ENCODE measurements at regions not wholly inside any gene's neighbourhood (a gene's known extent, or its start where the extent isn't known, plus 50 kb on each side); places are given as distances from the start of the nearest gene placed in this dataset.

DNA sequence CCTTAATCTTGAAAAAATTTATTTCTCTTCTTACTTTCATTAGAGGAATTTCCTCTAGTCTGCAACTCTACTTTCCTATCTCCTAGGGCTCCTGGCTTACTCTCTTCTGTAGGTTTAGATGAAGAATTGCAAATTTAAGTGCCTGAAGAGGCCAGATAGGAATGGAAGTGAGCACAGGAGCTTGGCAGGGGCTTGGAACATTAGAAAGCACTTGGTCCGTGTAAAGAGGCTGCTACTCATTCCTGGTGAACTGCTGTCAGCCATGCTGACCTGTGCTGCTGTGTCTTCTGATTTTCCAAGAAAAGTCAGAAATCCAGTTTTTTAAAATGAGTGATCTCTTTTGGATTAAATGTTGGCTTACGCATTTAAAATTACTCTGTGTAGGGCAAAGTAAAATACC is 210.9 kb upstream of the CLINT1 start:
- no peaks in the 10 kb centered on the region for H3K9me3 Mint-ChIP-seq

DNA sequence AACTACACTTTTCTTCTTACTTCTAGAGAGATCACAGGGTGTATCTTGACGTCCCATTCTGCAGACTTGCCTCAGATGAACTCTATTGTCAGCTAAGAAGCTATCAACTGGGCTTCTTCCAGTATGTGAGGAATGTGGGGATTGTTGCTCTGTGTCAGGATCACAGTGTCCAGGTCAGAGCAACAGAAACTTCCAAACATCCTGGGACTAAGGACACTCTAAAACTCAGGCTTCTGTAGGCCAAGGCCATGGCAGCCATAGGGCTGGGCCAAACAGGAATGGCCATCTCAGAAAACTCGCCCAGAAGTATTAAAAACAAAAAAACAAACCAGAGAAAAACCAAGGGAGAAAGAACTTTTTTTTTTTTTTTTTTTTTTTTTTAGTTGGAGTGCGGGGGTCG is 210.0 kb upstream of the CLINT1 start:
- H3K27ac Mint-ChIP-seq, result no peak overlapping the region

More for the DNA sequence above, 210.9 kb upstream of the CLINT1 start:
- H3K27me3 Mint-ChIP-seq, result no peaks in the 10 kb centered on the region
- H3K4me3 Mint-ChIP-seq, result no peak overlapping the region
- no peaks in the 10 kb centered on the region for H3K4me1 Mint-ChIP-seq
- no peak overlapping the region for H3K27ac Mint-ChIP-seq
- ATAC-seq, result no peak
- H3K36me3 Mint-ChIP-seq, result no peaks in the 10 kb centered on the region

DNA sequence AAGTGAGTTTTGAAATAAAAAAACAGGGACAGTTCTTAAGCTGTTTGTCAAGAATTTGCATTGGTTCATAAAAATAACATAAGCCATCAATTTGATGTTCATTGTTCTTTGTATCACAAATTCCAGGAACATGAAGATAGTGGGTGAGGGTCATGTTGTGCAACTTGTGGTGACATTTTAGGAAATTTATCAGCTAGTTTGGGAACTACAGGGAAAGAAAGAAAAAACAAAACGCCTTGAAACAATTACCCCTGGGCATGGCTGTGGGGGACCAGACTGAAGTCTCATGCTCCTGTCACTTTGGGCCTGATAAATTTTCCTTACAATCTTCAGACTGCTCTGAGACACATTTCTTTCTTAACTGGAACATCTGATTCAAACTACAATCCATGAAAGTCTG is 207.1 kb upstream of the CLINT1 start:
- no peaks in the 10 kb centered on the region for H3K4me1 Mint-ChIP-seq
- no peak overlapping the region for H3K27ac Mint-ChIP-seq
- no peak overlapping the region for H3K4me3 Mint-ChIP-seq
- H3K9me3 Mint-ChIP-seq, result no peaks in the 10 kb centered on the region
- peaks cover 13% of the 10 kb centered on the region for H3K27me3 Mint-ChIP-seq
- ATAC-seq, result no peak
- no peaks in the 10 kb centered on the region for H3K36me3 Mint-ChIP-seq

More for the DNA sequence above, 210.0 kb upstream of the CLINT1 start:
- Mint-ChIP-seq H3K27me3 (peaks cover under 1% of the 10 kb centered on the region), H3K4me1 (no peaks in the 10 kb centered on the region), H3K9me3 (no peaks in the 10 kb centered on the region), H3K4me3 (no peak overlapping the region), H3K36me3 (no peaks in the 10 kb centered on the region)
- no peak for ATAC-seq

DNA sequence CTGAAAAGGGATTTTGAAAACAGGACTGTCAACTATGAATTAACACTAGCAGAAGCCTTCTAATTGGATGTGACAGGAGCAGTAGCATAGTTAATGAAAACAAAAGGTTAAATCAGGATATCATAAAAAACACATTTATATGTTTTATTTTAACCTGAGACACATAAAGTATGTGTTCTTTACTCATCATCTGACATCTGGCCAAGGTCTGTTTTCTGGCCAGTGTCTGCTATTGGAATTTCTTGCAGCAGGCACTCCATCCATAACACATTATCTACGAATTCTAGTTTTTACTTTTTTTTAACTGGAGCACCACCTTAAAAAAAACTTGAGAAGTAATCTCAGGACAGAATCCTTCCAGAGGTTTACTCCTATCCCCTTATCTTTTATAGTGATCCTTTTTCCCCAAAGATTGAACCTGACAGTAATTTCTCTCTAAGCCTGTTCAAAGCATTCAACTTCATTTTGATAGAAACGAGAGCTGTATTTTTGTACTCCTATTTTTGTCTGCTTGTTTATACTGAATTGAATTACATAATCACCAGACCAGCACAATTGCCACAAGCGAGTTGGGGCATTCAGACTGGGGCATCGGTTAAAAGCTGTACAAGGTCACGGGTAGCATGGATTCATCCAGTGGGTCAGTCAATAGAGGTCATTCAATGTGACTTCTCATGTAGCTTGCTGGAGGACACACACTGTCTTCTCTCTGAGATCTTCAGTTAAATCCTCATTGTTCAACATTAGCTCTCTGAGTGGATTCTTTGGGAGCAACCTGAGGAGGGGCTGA is 205.6 kb upstream of the CLINT1 start:
- no peaks in the 10 kb centered on the region for H3K4me1 Mint-ChIP-seq
- ATAC-seq, result no peak
- no peaks in the 10 kb centered on the region for H3K36me3 Mint-ChIP-seq
- H3K27ac Mint-ChIP-seq, result no peak overlapping the region
- peaks cover 26% of the 10 kb centered on the region for H3K27me3 Mint-ChIP-seq
- no peak overlapping the region for H3K4me3 Mint-ChIP-seq
- H3K9me3 Mint-ChIP-seq, result no peaks in the 10 kb centered on the region

DNA sequence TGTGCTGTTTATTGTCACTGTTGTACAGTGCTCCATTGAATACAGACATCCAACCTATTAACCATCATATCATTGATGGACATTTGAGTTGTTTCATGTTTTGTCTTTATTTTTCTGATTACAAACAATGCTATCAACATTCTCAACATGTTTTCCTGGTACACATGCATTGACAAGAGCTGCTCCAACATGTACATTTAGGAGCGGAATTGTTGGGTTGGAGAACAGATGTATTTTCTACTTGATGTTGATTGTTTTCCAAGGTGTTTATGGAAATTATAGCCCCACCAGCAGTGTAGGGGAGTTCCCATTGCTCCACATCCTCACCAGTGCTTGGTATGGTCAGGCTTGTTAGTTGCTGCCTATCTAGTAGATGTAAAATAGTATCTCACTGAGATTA is 204.1 kb upstream of the CLINT1 start:
- Mint-ChIP-seq H3K4me3 (no peak overlapping the region), H3K27me3 (peaks cover 34% of the 10 kb centered on the region), H3K27ac (no peak overlapping the region), H3K9me3 (no peaks in the 10 kb centered on the region), H3K36me3 (no peaks in the 10 kb centered on the region), H3K4me1 (no peaks in the 10 kb centered on the region)
- ATAC-seq, result no peak

DNA sequence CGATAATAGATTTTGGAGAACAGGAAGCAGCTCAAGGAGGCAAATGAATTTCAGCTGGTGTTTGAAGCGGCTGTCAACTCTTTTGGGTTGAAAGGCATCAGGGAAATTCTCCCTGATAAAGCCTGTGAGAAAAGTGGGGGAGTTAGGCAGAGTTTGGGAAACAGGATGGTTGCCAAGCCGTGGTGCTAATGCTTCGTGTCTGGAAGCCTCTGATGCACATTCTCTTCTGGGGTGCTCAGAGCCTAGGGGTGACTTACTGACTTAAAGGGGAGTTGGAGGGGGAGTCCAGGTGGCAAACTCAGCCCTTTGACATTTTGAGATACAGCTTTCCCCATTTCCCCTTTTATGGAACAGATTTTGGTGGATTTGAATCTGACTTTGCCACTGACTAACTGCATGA is 202.5 kb upstream of the CLINT1 start:
- no peaks in the 10 kb centered on the region for H3K9me3 Mint-ChIP-seq
- H3K27me3 Mint-ChIP-seq, result peaks cover 50% of the 10 kb centered on the region
- H3K4me3 Mint-ChIP-seq, result no peak overlapping the region

DNA sequence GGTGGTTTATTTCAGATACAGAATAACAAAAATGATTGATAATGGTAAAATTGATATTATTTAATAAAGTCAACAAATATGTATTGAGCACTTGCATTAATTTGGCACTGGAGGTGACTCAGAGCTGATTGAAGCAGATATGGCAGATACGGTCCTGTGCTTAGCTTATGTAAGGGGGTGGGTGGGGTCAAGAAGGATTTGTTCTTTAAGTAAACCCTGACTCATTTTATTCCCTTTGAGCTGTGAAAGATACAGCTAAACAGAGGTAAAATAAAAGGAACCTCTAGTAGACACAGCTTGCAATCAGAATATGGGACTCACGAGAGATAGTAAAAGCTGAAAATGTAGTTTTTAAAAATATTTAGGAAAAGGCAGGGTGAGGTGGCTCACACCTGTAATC is 201.3 kb upstream of the CLINT1 start:
- ATAC-seq, result no peak
- Mint-ChIP-seq H3K4me3 (no peak overlapping the region), H3K36me3 (no peaks in the 10 kb centered on the region), H3K27me3 (peaks cover 51% of the 10 kb centered on the region), H3K4me1 (no peaks in the 10 kb centered on the region), H3K9me3 (no peaks in the 10 kb centered on the region), H3K27ac (no peak overlapping the region)

More for the DNA sequence above, 202.5 kb upstream of the CLINT1 start:
- Mint-ChIP-seq H3K4me1 (no peaks in the 10 kb centered on the region), H3K36me3 (no peaks in the 10 kb centered on the region), H3K27ac (no peak overlapping the region)
- no peak for ATAC-seq

DNA sequence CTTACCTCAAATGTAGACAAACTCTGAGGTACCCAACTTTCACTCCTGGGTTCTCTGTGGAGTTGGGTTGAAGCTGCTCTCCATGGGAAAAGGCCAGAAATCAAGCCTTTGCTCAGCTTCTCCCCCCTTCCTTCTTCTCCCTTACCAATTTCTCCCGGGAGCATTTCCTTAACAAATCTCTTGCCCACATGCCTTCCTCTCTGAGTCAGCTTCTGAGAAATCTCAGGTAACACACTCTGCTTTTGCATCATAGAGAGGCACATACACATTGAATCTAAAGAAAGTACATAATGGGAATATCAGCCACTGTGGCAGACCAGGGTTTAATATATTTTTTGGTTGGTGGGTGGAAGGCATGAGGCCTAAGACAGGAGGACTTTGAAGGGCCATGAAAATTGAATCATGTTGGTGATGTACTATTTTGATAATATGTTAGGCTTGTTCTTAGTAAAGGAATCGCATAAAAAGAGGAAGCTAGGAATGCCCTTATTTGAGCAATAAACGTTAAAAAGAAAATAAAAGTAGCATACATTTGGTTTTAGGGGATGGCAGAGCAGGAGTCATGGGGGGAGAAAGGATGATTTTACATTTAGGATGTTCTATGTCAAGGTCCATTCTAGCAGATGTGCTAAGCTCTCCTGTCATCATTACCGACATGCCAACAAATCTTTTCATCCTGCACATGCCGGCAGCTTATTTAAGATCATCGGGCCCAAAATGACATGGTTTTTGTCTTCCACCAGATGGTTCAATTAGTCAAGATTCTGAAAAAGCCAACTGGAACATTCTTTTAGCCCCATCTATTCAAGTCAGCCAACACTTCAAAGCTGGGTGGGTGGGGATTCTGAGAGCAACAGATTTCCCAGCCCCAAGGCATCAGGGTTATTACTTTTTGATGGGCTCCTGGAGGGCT is 199.5 kb upstream of the CLINT1 start:
- Mint-ChIP-seq H3K4me3 (no peak overlapping the region), H3K27me3 (peaks cover 45% of the 10 kb centered on the region), H3K36me3 (no peaks in the 10 kb centered on the region), H3K27ac (no peak overlapping the region), H3K9me3 (no peaks in the 10 kb centered on the region), H3K4me1 (no peaks in the 10 kb centered on the region)
- ATAC-seq, result no peak

DNA sequence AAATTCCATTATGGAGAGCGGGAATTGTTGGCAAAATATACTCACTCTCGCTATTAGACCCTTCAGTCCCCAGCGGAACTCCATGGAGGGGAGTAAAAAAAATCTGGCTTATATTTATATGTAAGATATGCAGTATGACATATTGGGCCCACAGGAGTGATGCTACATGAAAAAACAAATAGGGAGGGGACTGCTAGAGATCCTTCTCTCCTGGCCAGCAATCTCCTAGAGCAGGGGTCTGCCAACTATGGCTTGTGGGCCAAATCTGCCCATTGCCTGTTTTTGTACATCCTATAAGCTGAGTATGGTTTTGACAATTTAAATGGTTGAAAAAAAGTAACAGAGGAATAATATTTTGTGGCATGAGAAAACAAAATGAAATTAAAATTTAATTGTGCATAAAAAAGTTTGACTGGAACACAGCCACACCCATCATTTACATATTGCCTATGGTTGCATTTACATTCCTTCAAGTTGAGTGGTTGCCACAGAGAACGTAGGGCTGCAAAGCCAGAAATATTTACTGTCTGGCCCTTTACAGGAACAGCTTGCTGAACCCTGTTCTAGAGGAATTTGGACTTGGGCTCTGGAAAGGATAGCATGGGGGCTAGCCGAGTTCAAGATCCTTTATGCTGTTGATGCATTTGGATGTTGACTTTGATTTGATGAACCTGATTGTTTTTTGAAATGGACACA is 197.3 kb upstream of the CLINT1 start:
- H3K36me3 Mint-ChIP-seq, result no peaks in the 10 kb centered on the region
- no peaks in the 10 kb centered on the region for H3K9me3 Mint-ChIP-seq
- H3K27me3 Mint-ChIP-seq, result peaks cover 49% of the 10 kb centered on the region
- ATAC-seq, result no peak
- H3K4me1 Mint-ChIP-seq, result no peaks in the 10 kb centered on the region
- H3K27ac Mint-ChIP-seq, result no peak overlapping the region
- no peak overlapping the region for H3K4me3 Mint-ChIP-seq

DNA sequence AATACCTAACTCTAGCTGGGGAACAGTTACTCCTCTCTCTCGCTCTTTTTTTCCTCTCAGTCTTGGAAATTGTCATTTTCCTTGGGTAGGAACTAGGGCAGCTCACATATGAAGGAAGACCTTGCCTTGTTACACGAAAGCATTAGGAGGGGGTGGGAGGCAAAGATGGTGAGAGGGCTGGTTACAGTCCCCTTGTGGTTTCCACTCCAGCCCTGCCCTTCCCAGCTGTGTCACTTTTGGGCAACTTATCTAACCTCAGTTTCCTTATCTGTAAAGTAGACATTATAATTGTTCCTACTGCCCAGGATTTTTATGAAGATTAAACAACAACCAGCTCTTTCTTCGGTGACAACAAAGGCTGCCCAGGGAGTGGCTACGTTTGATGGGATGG is 196.2 kb upstream of the CLINT1 start:
- H3K27ac Mint-ChIP-seq, result no peak overlapping the region
- H3K27me3 Mint-ChIP-seq, result peaks cover 37% of the 10 kb centered on the region
- no peaks in the 10 kb centered on the region for H3K4me1 Mint-ChIP-seq
- no peak for ATAC-seq
- no peaks in the 10 kb centered on the region for H3K9me3 Mint-ChIP-seq
- H3K4me3 Mint-ChIP-seq, result no peak overlapping the region
- no peaks in the 10 kb centered on the region for H3K36me3 Mint-ChIP-seq

DNA sequence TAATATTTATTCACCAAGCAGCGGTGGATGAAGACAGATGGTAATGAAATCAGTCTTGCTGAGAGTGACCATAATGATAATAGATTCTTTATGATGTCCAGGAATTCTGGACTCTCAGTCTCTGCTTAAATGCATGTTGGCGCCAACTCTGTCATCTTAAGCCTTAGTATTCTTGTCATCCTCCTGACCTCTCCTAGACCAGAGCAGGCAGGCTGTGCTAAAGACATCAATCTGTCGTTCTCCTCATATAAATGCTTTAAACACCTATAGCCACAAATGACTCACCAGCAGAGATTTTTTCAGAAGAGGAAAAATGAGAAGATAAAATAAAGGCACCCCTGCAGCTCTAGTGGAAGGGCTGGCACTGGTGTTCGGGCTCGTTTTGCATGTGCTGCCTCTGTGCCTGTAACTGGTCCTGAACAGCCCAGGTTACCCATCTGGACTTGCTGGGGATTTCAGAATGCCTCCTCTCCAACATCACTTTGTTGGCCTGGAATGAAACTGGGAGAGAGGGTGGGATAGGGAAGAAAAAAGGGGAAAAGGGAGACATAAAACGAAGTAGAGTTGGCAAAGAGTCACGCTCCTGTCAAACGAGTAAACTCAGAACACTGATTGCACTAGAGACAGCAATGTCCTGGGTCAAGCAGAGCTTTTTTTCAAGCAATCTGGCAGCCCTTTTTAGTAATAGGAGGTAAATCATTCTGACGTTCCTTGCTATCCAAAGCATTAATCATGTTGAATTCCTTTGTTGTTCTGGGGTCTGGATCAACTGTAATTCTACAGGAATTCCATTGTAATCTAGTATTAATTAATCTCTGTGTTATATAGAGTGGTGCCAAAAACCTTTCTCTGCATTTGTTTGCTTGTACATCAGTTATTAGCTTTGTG is 195.5 kb upstream of the CLINT1 start:
- no peaks in the 10 kb centered on the region for H3K9me3 Mint-ChIP-seq
- H3K27me3 Mint-ChIP-seq, result peaks cover 34% of the 10 kb centered on the region
- no peaks in the 10 kb centered on the region for H3K36me3 Mint-ChIP-seq
- H3K27ac Mint-ChIP-seq, result no peak overlapping the region
- no peak overlapping the region for H3K4me3 Mint-ChIP-seq
- peaks cover 3% of the 10 kb centered on the region for H3K4me1 Mint-ChIP-seq
- no peak for ATAC-seq

DNA sequence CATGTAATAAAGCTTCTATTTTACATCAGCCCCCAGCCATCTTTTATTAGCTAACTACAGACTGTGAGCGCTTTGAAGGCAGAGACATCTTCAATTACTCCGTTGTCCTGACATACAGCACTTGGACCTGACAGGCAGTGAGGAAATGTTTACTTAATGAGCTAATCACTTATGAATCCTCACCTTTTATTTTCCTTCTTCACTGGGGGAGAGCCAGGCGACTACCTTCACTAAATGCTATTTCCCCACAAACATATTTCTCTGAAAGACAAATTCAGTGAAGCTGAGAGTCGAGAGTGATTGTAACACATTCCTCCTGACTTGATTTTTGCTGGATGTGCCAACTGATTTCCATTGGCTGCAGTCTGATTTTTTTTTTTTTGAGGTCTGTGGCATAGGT is 192.1 kb upstream of the CLINT1 start:
- Mint-ChIP-seq H3K27me3 (peaks cover 20% of the 10 kb centered on the region), H3K4me3 (no peak overlapping the region), H3K9me3 (no peaks in the 10 kb centered on the region)

DNA sequence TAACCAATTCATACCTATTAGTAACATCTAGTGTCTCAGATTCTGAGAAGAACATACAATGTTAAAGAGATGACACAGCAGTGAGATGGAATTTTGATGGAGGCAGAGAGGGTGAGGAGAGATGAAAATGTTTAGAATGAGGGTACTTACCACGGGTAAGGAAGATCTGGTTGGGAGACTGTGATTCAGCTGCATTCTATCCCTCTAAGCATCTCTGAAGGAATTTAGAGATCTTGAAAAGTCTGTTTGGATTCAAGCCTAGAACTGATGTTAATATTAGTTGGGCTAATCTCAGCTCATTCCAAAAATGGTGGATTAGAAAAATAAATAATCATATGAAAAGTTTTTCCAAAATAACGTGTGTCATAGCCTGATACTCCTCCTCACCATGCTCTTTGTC is 191.5 kb upstream of the CLINT1 start:
- Mint-ChIP-seq H3K9me3 (no peaks in the 10 kb centered on the region), H3K36me3 (no peaks in the 10 kb centered on the region)
- ATAC-seq, result no peak

More for the DNA sequence above, 192.1 kb upstream of the CLINT1 start:
- H3K36me3 Mint-ChIP-seq, result no peaks in the 10 kb centered on the region
- no peak for ATAC-seq
- no peak overlapping the region for H3K27ac Mint-ChIP-seq
- H3K4me1 Mint-ChIP-seq, result peaks cover 6% of the 10 kb centered on the region

DNA sequence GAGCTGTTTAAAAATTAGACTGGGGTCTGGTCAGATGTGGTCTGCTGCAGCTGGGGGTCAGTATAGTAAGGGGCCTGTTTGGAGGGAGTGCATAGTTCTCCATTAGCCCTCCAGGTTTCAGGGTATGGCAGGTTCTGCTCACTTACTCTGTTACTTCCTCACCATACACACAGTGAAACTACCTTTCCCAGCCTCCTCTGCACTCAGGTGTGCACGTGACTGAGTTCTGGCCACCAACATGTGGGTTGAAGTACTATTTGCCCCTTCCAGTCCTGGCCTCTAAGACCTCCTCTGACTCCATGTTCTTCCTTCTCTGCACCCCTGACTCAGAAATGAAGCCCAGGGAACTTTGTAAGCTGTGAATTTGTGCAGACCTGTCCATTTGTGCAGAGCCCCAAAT is 190.5 kb upstream of the CLINT1 start:
- Mint-ChIP-seq H3K27ac (no peak overlapping the region), H3K4me1 (peaks cover 6% of the 10 kb centered on the region), H3K36me3 (no peaks in the 10 kb centered on the region), H3K27me3 (peaks cover 20% of the 10 kb centered on the region), H3K4me3 (no peak overlapping the region), H3K9me3 (peaks cover 3% of the 10 kb centered on the region)
- ATAC-seq, result peak; percentile 58

More for the DNA sequence above, 191.5 kb upstream of the CLINT1 start:
- Mint-ChIP-seq H3K4me1 (peaks cover 6% of the 10 kb centered on the region), H3K4me3 (no peak overlapping the region), H3K27ac (no peak overlapping the region), H3K27me3 (peaks cover 20% of the 10 kb centered on the region)

All from stimulated activated memory B cell treated with anti-CD40 and anti-IgM and Interleukin-4, amounts not matched to agents 10 μg/mL and 1 μg/mL and 100 μg/mL, for 72 hours (primary cell).